Activated gamma-delta T cell treated with Interleukin-2 at 50 U/mL for 16 hours (primary cell): ENCODE measurements at regions not wholly inside any gene's neighbourhood (a gene's known extent, or its start where the extent isn't known, plus 50 kb on each side); places are given as distances from the start of the nearest gene placed in this dataset.
"Not testable (repeated sequence)": the region's sequence is repeated elsewhere in the genome, so short reads cannot be mapped to it uniquely, and the experiment has no call there.

Source experiments
- DNase-seq: peaks from one replicate; pipeline ENCODE4 v3.0.0-alpha.2; 2020

DNA sequence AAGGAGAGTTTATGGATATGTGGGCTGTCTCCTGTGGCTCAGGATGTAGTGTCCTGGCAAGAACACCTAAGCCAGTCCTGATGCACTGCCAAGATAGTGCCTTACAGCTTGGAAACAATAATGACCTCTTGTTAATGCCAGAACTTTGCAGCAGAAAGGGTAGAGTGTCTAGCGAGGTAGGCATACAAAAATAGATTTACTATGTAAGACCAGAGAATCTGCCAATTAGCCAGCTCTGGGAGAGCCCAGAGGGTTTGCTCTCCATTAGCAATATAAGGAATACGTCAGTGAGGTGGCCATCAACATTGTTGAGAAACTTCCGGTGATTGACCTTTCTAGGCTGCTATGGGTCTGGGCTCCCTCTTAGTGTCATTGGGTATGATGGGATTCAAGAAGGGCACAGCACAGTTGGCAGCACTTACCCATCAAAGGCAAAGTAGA, 178.5 kb upstream of the GALNT2 start:
- DNase-seq = no peak

DNA sequence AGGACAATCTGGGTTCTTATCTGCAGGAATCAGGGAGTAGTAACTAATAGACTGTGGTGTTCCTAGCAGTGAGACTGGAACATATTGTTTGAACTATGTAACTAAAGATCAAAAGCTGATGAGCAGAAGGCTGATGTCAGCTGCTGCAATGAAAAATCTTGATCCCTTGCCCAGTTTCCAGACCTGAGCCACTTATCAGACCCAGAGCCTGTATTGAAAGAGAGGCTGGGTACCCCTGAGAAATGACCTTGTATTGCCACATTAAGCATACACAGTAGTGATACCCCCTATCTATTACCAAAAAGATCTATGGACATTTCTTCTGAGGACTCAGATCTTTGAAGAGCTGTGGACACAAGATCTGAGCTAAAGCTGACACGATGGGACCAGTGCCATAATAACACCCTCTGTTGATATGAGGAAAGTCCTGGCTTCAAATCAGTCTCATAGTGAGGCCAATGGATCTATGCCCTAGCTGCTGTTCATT, 178.0 kb upstream of the GALNT2 start:
- no peak for DNase-seq

DNA sequence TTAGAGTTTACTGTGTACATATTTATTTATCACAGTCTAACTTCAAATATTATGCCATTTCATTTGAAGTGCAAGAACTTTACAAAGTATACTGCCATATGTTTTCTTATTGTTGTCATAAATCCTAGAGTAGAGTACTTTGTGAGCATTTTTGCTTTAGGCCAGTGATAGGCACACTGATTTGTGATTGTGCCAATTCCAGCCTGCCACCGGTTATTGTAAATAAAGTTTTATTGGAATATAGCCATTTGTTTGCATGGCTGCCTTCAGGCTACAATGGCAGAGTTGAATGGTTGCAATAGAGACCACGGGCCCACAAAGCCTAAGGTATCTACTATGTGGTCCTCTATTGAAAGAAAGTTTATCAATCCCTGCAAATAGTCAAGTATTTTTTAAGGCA, 175.8 kb upstream of the GALNT2 start:
- no peak for DNase-seq

DNA sequence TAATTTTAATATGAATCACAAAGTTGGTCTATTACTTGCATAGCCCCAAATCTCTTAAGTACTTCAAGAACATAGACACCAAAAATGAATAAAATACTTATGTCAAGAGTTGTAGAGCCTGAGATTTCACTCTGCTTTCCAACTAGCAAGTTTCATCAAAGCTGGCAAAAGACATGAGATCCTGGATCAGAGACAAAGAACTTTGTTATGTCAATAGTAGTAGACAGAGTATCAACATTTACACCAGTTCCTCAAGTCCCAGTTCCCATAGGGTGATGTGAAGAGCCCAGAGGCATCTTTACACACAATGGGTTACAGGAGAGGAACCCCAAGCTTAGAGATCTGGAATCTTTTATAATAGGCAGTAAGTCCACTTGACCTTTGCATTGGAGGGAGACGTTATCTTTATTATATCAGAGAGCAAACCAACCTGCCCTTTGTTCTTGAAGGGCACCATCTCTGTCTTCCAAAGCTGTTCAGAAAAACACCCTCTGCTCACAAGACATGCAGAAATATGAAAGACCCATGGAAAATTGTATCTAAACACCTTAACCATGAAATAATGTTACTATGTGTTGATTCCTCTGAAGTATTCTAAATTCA, 174.4 kb upstream of the GALNT2 start:
- no peak for DNase-seq

DNA sequence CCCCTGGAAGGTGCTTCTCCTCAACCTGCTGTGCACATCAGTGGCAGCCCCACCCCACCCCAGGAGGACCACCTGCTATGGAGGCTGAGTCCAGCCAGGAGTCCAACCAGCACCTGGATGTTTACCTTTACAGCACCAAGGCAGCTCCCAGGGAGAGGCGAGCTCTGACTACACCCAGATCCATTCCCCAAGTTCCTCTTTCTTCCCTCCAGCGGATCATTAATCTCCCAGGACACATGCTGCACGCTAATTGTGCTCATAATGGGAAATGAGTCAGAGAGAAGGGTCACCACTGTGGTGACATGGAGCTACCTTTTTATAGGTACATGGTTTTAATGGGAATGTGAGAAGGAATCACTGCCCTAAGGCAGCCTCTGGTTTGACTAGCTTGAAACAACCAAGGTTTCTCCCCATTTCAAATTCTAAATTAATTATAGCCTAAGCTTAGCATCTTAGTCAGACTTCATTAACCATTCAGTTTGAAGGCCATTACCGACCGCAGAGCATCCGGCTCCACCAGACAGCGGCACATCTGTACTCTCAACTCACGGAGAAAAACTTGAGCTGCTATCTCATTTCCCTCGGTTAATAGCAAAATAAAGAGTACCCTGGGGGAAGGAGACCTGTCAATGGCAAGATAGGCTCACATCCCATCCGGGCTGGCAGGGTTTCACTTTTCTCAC, 173.1 kb upstream of the GALNT2 start:
- no peak for DNase-seq

DNA sequence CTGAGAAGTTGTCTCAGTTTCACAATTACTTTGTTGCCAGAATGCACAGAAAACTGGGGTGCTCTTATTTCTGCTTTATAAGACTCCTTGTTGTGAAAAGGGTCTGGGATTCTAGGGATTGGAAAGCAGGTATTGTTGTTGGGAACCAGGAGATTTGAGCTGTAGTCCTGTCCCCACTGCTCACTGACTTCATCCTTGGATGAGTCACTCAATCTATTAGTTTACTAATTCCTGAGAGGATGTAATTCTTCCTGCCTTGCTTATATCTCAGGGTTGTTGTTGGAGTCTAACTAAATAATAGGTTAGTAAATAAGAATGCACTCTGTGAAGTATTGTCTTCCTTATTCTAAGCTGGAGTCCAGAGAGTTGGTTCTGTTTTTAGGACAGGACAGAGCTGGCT, 172.5 kb upstream of the GALNT2 start:
- no peak for DNase-seq

DNA sequence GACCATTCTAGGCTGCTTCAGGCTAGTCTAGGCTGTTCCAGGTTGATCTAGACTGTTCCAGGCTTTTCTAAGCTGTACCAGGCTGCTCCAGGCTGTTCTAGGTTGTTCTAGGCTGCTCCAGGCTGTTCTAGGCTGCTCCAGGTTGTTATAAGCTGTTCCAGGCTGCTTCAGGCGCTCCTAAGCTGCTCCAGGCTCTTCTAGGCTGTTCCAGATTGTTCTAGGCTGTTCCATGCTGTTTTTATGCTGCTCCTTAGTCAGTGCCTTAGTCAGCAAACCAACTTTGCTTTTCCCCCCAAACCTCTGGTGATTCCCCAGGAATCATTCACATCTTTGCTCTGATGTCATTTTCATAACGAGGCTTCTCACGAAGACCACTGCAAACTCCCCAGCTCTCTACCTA, 171.4 kb upstream of the GALNT2 start:
- DNase-seq = no peak

DNA sequence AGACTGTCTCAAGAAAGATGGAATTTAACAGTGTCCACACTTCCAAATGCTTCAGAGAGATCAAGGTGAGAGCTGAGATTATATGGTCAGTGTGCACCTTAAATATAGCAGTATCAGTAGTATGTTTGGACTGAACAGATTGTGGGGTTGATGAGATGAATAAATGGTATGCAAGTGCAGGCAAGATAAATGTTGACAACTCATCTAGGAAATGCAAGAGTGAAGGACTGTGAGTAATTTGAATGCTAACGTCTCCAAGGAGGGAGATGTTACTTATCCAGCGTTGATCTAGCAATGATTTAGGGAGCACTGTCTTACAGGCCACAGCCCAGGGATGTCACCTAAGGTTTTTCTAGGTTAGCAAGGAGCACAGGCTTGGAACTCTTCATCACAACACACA, 170.7 kb upstream of the GALNT2 start:
- no peak for DNase-seq

DNA sequence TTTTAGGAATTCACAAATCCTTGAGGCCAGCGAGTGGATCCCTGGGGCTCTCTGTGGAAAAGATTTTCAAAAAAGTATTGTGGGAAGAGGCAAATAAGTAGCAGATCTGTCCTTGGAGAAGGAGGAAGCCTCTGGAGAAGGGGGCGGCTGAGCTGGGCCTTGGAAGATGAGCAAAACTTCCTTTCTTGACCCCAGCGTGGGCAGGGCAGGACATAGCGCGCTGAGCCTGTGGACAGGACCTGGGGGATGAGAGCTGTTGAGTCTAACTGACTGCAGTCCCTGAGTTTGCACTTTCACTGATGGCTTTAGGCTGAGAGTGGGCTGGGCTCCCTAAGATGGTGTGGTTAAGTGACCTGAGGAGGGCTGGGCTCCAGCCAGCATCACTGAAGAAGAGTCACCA, 170.2 kb upstream of the GALNT2 start:
- no peak for DNase-seq

DNA sequence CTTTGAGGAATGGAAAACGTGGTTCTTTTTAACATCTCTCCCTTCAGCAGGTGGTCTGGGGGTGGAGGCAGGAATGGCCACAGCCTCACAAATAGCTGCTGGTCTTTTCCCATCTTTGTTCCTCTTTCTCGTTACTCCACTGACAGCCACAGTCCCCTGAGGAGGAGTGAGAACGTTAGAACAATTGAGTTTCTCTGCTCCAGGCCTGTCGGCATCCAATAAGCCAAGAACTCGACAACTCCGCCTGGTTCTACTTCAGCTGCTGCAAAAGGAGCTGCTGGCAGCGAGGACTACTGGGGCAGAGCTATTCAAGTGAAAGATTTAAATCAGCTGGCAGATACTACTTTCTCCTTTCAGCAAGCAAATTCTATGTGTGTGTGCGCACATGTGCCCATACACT, 169.5 kb upstream of the GALNT2 start:
- no peak for DNase-seq

DNA sequence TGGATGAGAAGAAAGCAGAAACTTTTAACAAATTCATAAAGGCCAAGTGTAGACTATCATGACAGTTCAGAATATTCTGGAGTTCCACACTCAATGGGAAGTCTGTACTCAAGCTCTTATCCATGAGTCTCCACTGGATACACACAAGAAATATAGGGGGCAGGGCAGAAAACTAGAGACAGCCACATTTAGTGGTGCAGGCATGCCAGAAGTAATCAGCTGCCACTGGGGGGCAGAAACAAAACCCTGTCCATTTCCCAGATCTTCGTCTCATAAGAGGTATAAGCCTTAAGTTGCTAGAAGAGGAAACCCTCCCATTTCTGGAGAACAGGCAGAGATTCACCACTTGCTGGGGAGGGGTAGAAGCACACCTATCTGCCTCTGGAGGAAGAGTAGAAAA, 166.8 kb upstream of the GALNT2 start:
- DNase-seq = no peak

DNA sequence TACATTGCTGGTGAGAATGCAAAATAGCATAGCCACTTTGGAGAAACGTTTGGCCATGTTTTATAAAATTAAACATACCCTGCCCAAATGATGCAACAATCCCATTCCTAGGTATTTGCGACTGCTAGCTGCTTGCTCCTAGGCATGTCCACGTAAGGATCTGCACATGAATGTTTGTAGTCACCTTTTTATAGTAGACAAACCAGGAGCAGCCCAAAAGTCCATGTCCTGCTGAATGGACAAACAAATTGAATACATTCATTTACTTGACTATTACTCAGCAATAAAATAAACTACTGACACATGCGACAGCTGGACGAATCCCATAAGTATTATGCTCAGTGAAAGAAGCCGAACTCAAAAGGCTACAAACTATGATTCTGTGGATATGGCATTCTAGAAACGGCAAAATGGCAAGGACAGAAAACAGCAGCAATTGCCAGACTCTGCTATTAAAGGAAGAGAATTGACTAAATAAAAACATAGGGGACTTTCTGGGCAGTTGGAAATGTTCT, 161.9 kb upstream of the GALNT2 start:
- no peak for DNase-seq

DNA sequence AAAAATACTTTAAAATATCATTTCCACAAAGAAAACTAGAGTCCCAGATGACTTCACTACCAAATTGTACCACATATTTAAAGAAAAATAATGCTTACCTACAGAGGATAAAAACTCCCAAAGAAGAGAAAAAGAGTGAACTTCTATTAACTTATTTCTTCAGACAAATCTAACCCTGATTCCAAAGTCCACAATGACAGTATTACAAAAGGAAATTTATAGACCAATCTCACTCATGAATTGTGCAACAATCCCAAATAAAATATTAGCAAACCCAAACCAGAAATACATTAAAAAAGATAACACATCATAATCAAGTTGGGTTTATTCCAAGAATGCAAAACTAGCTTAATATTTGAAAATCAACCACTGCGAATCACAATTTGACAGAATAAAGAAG, 161.4 kb upstream of the GALNT2 start:
- no peak for DNase-seq

DNA sequence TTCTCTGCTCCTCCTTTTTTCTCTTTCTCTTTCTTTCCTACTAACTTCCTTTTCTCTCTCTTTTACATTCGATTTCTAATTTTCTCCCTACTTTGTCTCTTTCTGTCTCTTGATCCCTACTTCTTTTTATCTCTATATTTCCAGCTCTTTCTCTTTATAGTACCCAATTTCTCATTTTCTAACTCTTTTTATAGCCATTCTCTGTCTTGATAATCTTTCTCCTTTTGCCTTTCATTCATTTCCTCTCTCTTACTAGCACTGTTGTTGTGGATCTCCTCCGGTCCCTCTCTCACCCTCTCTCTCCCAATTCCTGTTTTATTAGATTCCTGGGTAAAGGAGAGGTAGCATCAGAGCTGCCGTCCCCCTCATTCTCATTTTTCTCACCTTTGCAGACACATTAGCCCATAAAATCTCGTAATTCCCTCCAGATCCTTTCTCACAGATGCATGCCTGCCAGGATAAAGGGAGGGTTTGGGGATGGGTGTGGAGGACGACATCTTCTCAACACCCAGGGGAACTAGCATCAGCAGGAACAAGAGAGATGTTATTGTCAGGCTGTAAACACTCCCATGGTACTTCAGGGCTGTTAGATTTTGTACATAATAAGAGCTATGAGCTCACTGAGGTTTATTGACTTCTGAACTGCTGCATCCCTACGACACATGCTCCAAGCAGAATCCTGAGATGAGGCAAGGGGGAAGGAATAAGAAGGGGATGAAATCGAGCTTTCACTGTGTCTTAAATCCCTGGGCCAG, 159.0 kb upstream of the GALNT2 start:
- DNase-seq = no peak

DNA sequence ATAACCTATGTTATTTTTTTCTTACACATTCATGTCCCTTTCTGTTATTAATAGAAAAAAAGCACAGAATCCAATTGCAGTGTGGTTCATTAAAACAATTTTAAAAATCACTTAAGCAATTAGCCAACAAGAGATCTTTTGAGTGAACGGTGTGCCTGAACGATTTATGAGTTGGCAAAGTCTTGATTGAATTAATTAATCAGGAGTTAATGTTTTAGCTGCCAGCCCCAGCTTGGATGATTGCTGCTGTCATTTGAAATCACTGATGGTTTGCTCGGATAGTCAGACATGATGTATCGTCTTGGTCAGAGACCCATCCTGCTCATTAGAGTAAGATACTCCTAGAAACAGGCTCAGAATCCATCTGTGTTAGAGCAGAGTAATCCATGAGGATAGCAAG, 158.3 kb upstream of the GALNT2 start:
- no peak for DNase-seq

DNA sequence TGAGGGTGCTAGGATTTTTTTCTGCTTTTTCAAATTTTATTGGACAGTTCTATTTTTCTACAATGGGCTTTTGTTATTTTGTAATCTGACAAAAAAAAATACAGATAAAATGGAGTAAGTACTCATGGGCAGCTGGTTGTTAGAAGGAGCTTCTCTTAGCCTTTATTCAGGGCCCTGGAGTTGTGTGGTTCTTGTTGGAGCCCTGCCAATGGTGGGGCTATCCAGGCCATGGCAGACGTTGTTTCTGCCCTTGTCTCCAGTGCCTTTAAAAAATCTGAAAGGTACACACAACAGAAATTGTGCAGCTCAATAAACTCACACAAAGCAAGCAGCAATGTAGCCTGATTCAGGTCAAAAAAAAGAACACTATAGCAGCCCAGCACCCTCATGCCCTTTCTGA, 153.5 kb upstream of the GALNT2 start:
- no peak for DNase-seq

DNA sequence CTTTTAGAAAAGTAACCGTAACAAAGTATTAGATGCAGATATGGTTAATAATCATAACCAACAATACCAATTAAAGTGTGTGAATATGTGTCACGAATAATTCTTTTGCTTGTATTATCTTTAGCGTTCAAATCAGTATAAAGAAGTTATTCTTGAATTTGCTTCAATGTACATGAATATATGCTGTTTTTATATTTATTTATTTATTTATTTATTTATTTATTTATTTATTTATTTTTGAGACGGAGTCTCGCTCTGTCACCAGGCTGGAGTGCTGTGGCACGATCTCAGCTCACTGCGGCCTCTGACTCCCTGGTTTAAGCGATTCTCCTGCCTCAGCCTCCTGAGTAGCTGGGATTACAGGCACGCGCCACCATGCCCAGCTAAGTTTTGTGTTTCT, 147.6 kb upstream of the GALNT2 start:
- not testable (repeated sequence) for DNase-seq

DNA sequence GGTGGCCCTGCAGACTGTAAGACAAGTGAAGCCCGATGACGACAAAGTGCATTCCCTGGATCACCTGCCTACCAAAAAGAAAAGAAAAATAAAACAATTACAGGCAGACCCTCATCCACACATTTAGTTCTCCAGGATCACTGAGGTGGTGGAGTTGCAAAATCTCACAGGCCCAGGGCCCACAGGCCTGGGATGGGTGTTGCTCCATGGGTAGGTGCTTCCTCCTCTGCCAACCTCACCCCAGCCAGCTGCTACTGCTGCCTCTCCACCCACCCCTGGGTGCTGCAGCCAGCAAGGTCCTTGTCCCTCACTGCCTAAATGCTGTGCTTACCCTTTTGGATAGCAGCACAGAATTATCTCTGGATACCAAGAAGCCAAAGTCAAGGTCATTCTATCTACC, 146.4 kb upstream of the GALNT2 start:
- DNase-seq = no peak

DNA sequence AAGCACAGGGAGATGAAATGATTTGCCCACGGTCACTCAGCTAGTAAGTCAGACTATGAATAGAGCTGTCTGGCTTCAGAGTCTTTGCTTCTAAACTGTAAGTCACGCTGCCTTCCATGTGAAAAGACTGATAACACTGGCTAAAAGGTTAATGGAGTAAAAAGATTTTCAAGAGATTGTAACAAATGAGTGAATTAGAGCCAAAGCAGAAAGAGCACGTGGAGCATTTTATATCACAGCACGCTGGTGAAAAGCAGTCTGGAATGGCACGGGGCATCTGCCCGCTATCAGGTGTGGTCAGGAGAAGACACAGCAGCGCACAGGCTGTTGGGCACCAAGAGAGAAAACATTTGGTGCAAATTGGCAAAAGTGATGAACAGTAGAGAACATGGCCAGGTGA, 144.8 kb upstream of the GALNT2 start:
- DNase-seq = no peak

DNA sequence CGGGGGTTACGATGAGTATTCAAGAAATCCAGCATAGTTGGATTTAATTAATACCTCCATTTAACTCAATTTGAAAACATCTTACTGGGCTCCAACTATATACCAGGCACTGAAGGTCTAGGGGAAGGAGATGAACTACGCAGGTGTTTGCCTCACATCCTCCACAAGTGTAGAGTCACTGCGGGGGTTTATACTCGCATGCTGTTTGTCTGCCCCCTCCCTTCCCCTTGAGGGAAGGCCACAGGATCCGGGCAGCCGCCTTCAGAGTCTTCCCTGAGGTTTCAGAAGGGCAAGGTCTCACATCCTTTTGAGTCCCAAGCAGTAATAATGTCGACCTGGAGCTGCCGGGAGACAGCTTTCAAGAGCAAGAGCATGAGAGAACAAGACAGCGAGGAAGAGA, 142.4 kb upstream of the GALNT2 start:
- no peak for DNase-seq

DNA sequence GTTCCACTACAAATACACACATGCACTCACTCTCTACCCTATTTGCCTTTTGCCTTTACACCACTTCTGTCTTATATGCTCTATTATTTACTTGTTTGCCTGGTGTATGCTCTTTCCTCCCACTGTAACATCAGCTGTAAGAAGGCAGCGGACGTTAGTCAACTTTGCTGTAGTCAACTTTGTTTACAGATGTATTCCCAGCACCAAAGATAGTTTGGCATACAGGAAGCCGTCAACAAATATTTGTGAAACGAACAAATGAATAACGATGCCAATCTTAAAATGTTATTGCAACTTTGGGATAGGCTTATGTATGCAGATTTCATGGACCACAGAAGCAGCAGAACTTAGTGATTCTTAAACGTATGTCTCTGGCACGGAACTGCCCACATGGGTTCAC, 138.3 kb upstream of the GALNT2 start:
- no peak for DNase-seq

DNA sequence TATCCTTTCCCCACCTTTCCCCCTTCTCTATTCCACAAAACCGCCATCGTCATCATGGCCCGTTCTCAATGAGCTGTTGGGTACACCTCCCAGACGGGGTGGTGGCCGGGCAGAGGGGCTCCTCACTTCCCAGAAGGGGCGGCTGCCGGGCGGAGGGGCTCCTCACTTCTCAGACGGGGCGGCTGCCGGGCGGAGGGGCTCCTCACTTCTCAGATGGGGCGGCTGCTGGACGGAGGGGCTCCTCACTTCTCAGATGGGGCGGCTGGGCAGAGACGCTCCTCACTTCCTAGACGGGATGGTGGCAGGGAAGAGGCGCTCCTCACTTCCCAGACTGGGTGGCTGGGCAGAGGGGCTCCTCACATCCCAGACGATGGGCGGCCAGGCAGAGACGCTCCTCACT, 135.3 kb upstream of the GALNT2 start:
- not testable (repeated sequence) for DNase-seq

DNA sequence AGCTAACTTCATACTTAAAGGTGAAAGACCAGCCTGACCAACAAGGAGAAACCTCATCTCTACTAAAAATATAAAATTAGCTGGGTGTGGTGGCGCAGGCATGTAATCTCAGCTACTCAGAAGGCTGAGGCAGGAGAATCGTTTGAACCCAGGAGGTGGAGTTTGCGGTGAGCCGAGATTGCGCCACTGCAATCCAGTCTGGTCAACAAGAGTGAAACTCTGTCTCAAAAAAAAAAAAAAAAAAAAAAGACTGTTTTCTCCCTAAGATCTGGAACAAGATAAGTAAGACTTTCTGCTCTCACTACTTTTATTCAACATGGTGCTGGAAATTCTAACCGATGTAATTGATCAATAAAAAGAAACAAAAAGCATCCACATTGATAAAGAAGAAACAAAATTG, 131.9 kb upstream of the GALNT2 start:
- DNase-seq = not testable (repeated sequence)

DNA sequence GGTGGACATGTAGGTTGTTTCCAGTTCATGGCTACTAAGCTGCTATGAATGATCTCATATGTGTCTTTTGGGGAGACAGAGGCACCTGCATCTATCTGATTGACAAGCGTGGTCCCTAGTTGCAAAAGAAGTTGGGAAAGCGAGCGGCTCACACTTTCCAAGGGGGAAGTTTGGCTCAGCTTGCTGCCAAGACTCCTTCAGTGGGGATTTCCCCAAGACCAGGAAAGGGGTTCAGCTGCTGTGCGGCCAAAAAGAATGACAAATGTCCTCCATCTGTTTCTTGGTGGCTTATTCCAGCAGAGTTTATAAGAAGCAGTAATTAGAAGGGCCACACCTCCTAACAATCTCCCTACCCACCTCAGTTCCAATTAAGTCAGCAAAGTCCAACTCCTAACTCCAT, 128.5 kb upstream of the GALNT2 start:
- DNase-seq = no peak
